ENCODE measurements at regions not wholly inside any gene's neighbourhood (a gene's known extent, or its start where the extent isn't known, plus 50 kb on each side); places are given as distances from the start of the nearest gene placed in this dataset.

GRCh38 chr15:70433586-70434324 lies 329.6 kb downstream of the UACA start:
- CTCF ChIA-PET, result interaction anchor here (1.6 kb wide), 1 partner anchor 33 kb away, joined by 3 read pairs; no protein-coding TSS in a partner anchor
- 87% methylated on average over 19 of the region's 19 CpGs for WGBS (ENCODE audit: insufficient coverage, insufficient replicate concordance, low lambda C conversion rate, missing lambda C conversion rate)
- Histone ChIP-seq H3K79me2 (ENCODE audit: control insufficient read depth, insufficient read depth, low read length) (no peaks in the 10 kb centered on the region), H3K27ac (ENCODE audit: control insufficient read depth, insufficient read depth) (no peak overlapping the region), H3K27me3 (replicated peaks in 1 of 2; ENCODE audit: control insufficient read depth in 2 of 2, insufficient read depth in 2 of 2, low read length in 1 of 2) (no peaks in the 10 kb centered on the region; a peak in 1 of 4 replicates), H3K4me1 (ENCODE audit: control insufficient read depth, insufficient read depth, low read length) (peaks cover 29% of the 10 kb centered on the region), H3K9me3 (replicated peaks; ENCODE audit: control insufficient read depth, insufficient read depth, low read length) (peaks cover 2% of the 10 kb centered on the region; the same call in 1 of the 3 replicates), H2AFZ (ENCODE audit: control insufficient read depth, low read depth, low read length) (no peak overlapping the region), H4K20me1 (ENCODE audit: control insufficient read depth, insufficient read depth) (no peaks in the 10 kb centered on the region), H3K9ac (ENCODE audit: control insufficient read depth, insufficient read depth, low read length) (no peak overlapping the region), H3K4me3 (no peak overlapping the region), H3K36me3 (ENCODE audit: control insufficient read depth in 2 of 2, insufficient read depth in 2 of 2, low read length in 1 of 2) (no peaks in the 10 kb centered on the region), H3K4me2 (ENCODE audit: control insufficient read depth, insufficient read depth) (no peak overlapping the region)
- in situ Hi-C loops (cut with MboI), result no loop called here
- ATAC-seq (no peak), DNase-seq (ENCODE audit: low read depth, low spot score) (no peak), FAIRE-seq (no peak)
- POLR2A ChIA-PET, result no interaction called here
- RAD21 ChIA-PET (ENCODE audit: unreplicated experiment), result interaction anchor here (0.6 kb wide), 1 partner anchor 30 kb away, joined by 3 read pairs; no protein-coding TSS in a partner anchor
- no TSS peak for BruUV-seq (replicated peaks)
- SMC1A ChIA-PET (ENCODE audit: uncharacterized antibody, unreplicated experiment), result interaction anchor here (0.7 kb wide), 1 partner anchor 1847 kb away, joined by 3 read pairs; no protein-coding TSS in a partner anchor
- intact Hi-C loops (cut with micrococcal nuclease; ENCODE audit: unreplicated experiment), result no loop called here
- TF ChIP-seq SUPT20H (IDR thresholded peaks at IDR 0.05; ENCODE audit: borderline replicate concordance, control insufficient read depth, low read depth, low read length) (no peak), CHD2 (IDR thresholded peaks at IDR 0.05; ENCODE audit: borderline replicate concordance, low read depth, low read length) (no peak), PRDM15 (CRISPR knock-in tag; IDR thresholded peaks at IDR 0.05) (no peak), RAD51 (IDR thresholded peaks at IDR 0.05) (no peak), EGR1 (IDR thresholded peaks at IDR 0.05; ENCODE audit: borderline replicate concordance in 1 of 2, low read depth in 2 of 2, low read length in 2 of 2) (no peak), ASH2L (IDR thresholded peaks at IDR 0.05; ENCODE audit: borderline replicate concordance, low read depth) (no peak), SMAD1 (IDR thresholded peaks at IDR 0.05; ENCODE audit: low read depth, partially characterized antibody) (no peak), POLR2A (IDR thresholded peaks at IDR 0.05; ENCODE audit: low read depth, low read length) (no peak), ZNF274 (IDR thresholded peaks at IDR 0.05; ENCODE audit: insufficient read depth, insufficient read length) (no peak)
- TF ChIP-seq, protein P1, sequence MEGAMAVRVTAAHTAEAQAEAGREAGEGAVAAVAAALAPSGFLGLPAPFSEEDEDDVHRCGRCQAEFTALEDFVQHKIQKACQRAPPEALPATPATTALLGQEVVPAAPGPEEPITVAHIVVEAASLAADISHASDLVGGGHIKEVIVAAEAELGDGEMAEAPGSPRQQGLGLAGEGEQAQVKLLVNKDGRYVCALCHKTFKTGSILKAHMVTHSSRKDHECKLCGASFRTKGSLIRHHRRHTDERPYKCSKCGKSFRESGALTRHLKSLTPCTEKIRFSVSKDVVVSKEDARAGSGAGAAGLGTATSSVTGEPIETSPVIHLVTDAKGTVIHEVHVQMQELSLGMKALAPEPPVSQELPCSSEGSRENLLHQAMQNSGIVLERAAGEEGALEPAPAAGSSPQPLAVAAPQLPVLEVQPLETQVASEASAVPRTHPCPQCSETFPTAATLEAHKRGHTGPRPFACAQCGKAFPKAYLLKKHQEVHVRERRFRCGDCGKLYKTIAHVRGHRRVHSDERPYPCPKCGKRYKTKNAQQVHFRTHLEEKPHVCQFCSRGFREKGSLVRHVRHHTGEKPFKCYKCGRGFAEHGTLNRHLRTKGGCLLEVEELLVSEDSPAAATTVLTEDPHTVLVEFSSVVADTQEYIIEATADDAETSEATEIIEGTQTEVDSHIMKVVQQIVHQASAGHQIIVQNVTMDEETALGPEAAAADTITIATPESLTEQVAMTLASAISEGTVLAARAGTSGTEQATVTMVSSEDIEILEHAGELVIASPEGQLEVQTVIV (IDR thresholded peaks at IDR 0.05; ENCODE audit: borderline replicate concordance, partially characterized antibody), result no peak
- TF ChIP-seq, protein P2, sequence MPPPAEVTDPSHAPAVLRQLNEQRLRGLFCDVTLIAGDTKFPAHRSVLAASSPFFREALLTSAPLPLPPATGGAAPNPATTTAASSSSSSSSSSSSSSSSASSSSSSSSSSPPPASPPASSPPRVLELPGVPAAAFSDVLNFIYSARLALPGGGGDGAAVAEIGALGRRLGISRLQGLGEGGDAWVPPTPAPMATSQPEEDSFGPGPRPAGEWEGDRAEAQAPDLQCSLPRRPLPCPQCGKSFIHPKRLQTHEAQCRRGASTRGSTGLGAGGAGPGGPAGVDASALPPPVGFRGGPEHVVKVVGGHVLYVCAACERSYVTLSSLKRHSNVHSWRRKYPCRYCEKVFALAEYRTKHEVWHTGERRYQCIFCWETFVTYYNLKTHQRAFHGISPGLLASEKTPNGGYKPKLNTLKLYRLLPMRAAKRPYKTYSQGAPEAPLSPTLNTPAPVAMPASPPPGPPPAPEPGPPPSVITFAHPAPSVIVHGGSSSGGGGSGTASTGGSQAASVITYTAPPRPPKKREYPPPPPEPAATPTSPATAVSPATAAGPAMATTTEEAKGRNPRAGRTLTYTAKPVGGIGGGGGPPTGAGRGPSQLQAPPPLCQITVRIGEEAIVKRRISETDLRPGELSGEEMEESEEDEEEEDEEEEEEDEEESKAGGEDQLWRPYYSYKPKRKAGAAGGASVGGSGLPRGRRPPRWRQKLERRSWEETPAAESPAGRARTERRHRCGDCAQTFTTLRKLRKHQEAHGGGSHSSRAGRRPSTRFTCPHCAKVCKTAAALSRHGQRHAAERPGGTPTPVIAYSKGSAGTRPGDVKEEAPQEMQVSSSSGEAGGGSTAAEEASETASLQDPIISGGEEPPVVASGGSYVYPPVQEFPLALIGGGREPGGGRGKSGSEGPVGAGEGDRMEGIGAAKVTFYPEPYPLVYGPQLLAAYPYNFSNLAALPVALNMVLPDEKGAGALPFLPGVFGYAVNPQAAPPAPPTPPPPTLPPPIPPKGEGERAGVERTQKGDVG (CRISPR knock-in tag; IDR thresholded peaks at IDR 0.05), result no peak
- TF ChIP-seq, protein P3, sequence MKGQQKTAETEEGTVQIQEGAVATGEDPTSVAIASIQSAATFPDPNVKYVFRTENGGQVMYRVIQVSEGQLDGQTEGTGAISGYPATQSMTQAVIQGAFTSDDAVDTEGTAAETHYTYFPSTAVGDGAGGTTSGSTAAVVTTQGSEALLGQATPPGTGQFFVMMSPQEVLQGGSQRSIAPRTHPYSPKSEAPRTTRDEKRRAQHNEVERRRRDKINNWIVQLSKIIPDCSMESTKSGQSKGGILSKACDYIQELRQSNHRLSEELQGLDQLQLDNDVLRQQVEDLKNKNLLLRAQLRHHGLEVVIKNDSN (IDR thresholded peaks at IDR 0.05; ENCODE audit: borderline replicate concordance, extremely low read length, insufficient read depth, low read depth, low read length), result no peak
